ENCODE measurements at regions not wholly inside any gene's neighbourhood (a gene's known extent, or its start where the extent isn't known, plus 50 kb on each side); places are given as distances from the start of the nearest gene placed in this dataset.

GRCh38 chr16:86171329-86171728, 272.4 kb downstream of the IRF8 start:
- H3K4me3 Mint-ChIP-seq: no peak overlapping the region
- H3K9ac ChIP-seq (ENCODE audit: extremely low read depth, low read length, poor library complexity, severe bottlenecking): no peak overlapping the region

GRCh38 chr16:86175816-86176215, 276.9 kb downstream of the IRF8 start:
- peaks cover 31% of the 10 kb centered on the region for H3K27me3 ChIP-seq (ENCODE audit: control insufficient read depth, insufficient read depth, low read length, poor library complexity, severe bottlenecking)
- no peaks in the 10 kb centered on the region for H3K36me3 ChIP-seq (ENCODE audit: control insufficient read depth, insufficient read depth, low read length)
- H3K4me1 ChIP-seq (ENCODE audit: control insufficient read depth, insufficient read depth, low read length): no peaks in the 10 kb centered on the region
- Mint-ChIP-seq H3K9me3 (peaks cover 3% of the 10 kb centered on the region), H3K27ac (no peak overlapping the region), H3K36me3 (ENCODE audit: low read depth) (no peaks in the 10 kb centered on the region), H3K27me3 (ENCODE audit: insufficient read depth) (peaks cover 27% of the 10 kb centered on the region), H3K4me1 (no peaks in the 10 kb centered on the region), H3K4me3 (no peak overlapping the region)
- 89 to 95% methylated on average over 1 to 3 of the region's 3 CpGs for WGBS, 2 experiments (ENCODE audit: insufficient coverage in 1 of 2, insufficient read length in 1 of 2)
- DNase-seq: no peak
- H3K4me3 ChIP-seq (ENCODE audit: low read length): no peak overlapping the region
- H3K9ac ChIP-seq (ENCODE audit: extremely low read depth, low read length, poor library complexity, severe bottlenecking): no peak overlapping the region
- H3K9me3 ChIP-seq (ENCODE audit: control insufficient read depth, low read length): no peaks in the 10 kb centered on the region
- no peak overlapping the region for H3K27ac ChIP-seq (ENCODE audit: low read depth, low read length)
- TF ChIP-seq CTCF (conservative IDR thresholded peaks at IDR 0.05): no peak

More at GRCh38 chr16:86171329-86171728, 272.4 kb downstream of the IRF8 start:
- H3K4me1 Mint-ChIP-seq: no peaks in the 10 kb centered on the region
- WGBS, 2 experiments (ENCODE audit: insufficient coverage in 1 of 2, insufficient read length in 1 of 2): 97 to 100% methylated on average over 1 to 4 of the region's 5 CpGs
- H3K27ac ChIP-seq (ENCODE audit: low read depth, low read length): no peak overlapping the region
- H3K27me3 Mint-ChIP-seq (ENCODE audit: insufficient read depth): peaks cover 39% of the 10 kb centered on the region
- H3K36me3 ChIP-seq (ENCODE audit: control insufficient read depth, insufficient read depth, low read length): no peaks in the 10 kb centered on the region
- no peak for DNase-seq
- H3K27ac Mint-ChIP-seq: no peak overlapping the region
- no peaks in the 10 kb centered on the region for H3K36me3 Mint-ChIP-seq (ENCODE audit: low read depth)
- TF ChIP-seq CTCF (conservative IDR thresholded peaks at IDR 0.05): no peak
- H3K4me3 ChIP-seq (ENCODE audit: low read length): no peak overlapping the region
- H3K9me3 ChIP-seq (ENCODE audit: control insufficient read depth, low read length): no peaks in the 10 kb centered on the region
- peaks cover 46% of the 10 kb centered on the region for H3K27me3 ChIP-seq (ENCODE audit: control insufficient read depth, insufficient read depth, low read length, poor library complexity, severe bottlenecking)
- H3K9me3 Mint-ChIP-seq: peaks cover 3% of the 10 kb centered on the region
- H3K4me1 ChIP-seq (ENCODE audit: control insufficient read depth, insufficient read depth, low read length): no peaks in the 10 kb centered on the region

- Histone ChIP-seq H3K27me3 (ENCODE audit: control insufficient read depth, insufficient read depth, low read length, poor library complexity, severe bottlenecking) (peaks cover 31% of the 10 kb centered on the region), H3K9ac (ENCODE audit: extremely low read depth, low read length, poor library complexity, severe bottlenecking) (no peak overlapping the region), H3K9me3 (ENCODE audit: control insufficient read depth, low read length) (no peaks in the 10 kb centered on the region), H3K4me1 (ENCODE audit: control insufficient read depth, insufficient read depth, low read length) (no peaks in the 10 kb centered on the region), H3K4me3 (ENCODE audit: low read length) (no peak overlapping the region), H3K27ac (ENCODE audit: low read depth, low read length) (no peak overlapping the region), H3K36me3 (ENCODE audit: control insufficient read depth, insufficient read depth, low read length) (no peaks in the 10 kb centered on the region)
- Mint-ChIP-seq H3K36me3 (ENCODE audit: low read depth) (no peaks in the 10 kb centered on the region), H3K27me3 (ENCODE audit: insufficient read depth) (peaks cover 27% of the 10 kb centered on the region), H3K9me3 (peaks cover 3% of the 10 kb centered on the region), H3K4me1 (no peaks in the 10 kb centered on the region), H3K4me3 (no peak overlapping the region), H3K27ac (no peak overlapping the region)
- no peak for TF ChIP-seq CTCF (conservative IDR thresholded peaks at IDR 0.05)
- no peak for DNase-seq
- WGBS, 2 experiments (ENCODE audit: insufficient coverage in 1 of 2, insufficient read length in 1 of 2): 84 to 95% methylated on average over 2 to 3 of the region's 3 CpGs
These were observed 277.5 kb downstream of the IRF8 start for GRCh38 chr16:86176462-86176861.

Measured in endodermal cell (in vitro differentiated cells).